AG09319 (cell line): ENCODE measurements at regions not wholly inside any gene's neighbourhood (a gene's known extent, or its start where the extent isn't known, plus 50 kb on each side); places are given as distances from the start of the nearest gene placed in this dataset.
A peak's percentile ranks its signal among the peaks of the same experiment; 100 is the strongest.
"Not testable (repeated sequence)": the region's sequence is repeated elsewhere in the genome, so short reads cannot be mapped to it uniquely, and the experiment has no call there.

Source experiments
- DNase-seq: peaks from one replicate; pipeline ENCODE4 v3.0.0-alpha.2; 2010; ENCODE audit warnings: low read depth; ENCODE audit errors: extremely low read depth
- TF ChIP-seq, protein P1 (sequence below): IDR thresholded peaks from 2 replicates; pipeline ENCODE4 v1.5.1; 2011; ENCODE audit warnings: low read depth, mild to moderate bottlenecking, inconsistent platforms, low read length, moderate library complexity

- TF ChIP-seq, protein P1, sequence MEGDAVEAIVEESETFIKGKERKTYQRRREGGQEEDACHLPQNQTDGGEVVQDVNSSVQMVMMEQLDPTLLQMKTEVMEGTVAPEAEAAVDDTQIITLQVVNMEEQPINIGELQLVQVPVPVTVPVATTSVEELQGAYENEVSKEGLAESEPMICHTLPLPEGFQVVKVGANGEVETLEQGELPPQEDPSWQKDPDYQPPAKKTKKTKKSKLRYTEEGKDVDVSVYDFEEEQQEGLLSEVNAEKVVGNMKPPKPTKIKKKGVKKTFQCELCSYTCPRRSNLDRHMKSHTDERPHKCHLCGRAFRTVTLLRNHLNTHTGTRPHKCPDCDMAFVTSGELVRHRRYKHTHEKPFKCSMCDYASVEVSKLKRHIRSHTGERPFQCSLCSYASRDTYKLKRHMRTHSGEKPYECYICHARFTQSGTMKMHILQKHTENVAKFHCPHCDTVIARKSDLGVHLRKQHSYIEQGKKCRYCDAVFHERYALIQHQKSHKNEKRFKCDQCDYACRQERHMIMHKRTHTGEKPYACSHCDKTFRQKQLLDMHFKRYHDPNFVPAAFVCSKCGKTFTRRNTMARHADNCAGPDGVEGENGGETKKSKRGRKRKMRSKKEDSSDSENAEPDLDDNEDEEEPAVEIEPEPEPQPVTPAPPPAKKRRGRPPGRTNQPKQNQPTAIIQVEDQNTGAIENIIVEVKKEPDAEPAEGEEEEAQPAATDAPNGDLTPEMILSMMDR, result no peak
- no peak for DNase-seq
These were observed 125.4 kb downstream of the TMX1 start for GRCh38 chr14:51365241-51365965.

DNA sequence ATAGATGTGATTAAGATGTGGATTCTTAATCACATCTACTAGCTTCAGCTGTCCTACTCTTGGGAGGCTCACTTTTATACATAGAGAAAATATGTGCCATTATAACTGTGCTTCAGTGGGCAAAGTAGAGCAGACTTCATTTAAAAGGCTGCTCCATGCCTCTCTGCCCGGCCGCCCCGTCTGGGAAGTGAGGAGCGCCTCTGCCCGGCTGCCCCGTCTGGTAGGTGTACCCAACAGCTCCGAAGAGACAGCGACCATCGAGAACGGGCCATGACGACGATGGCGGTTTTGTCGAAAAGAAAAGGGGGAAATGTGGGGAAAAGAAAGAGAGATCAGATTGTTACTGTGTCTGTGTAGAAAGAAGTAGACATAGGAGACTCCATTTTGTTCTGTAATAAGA lies 126.4 kb downstream of the TMX1 start:
- not testable (repeated sequence) for DNase-seq

DNA sequence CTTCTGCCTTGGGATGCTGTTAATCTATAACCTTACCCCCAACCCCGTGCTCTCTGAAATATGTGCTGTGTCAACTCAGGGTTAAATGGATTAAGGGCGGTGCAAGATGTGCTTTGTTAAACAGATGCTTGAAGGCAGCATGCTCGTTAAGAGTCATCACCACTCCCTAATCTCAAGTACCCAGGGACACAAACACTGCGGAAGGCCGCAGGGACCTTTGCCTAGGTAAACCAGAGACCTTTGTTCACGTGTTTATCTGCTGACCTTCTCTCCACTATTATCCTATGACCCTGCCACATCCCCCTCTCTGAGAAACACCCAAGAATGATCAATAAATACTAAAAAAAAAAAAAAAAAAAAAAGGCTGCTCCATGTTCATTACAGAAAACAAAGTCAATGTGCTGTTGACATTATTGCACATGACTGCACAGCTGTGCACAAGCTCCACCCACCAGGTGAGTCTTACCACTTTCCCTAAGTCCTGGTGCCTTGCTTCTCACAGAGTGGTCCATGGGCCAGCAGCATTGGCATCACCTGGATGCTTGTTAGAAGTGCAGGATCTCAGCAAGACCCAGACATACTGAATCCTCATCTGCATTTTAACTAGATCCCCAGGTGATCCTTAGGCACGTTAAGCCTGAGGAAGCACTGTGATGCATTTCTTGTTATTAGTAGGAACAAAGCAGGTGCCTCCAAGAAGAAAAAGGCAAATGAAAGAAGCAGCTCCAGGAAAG lies 127.0 kb downstream of the TMX1 start:
- not testable (repeated sequence) for DNase-seq

GRCh38 chr14:51367600-51367931 lies 127.5 kb downstream of the TMX1 start:
- peak; percentile 84 for DNase-seq
- TF ChIP-seq, protein P1, result no peak

DNA sequence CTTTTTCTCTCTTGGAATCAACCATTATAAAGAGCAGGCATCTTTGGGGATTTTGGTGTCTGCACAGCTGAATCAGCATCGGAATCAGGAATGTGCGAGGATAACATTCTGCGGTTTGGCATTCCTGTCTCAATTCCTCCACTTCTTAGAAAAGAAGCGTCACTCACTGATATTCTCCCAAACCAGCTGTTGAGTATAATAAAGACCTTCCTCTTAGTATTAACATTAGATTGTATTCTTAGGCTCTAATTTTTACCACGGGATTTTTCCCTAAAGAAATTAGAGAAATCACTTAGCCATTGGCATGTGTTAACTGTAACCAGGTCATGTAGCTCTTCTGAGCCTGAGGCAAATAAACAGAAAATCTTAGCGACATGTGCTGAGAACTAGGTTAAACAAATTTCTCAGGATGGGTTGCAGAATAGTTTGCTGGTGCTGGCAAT lies 128.7 kb downstream of the TMX1 start:
- TF ChIP-seq, protein P1, result no peak
- peak; percentile 87 for DNase-seq

- TF ChIP-seq, protein P1, result no peak
- DNase-seq, result no peak
These were observed 129.8 kb downstream of the TMX1 start for GRCh38 chr14:51369814-51370213.

DNA sequence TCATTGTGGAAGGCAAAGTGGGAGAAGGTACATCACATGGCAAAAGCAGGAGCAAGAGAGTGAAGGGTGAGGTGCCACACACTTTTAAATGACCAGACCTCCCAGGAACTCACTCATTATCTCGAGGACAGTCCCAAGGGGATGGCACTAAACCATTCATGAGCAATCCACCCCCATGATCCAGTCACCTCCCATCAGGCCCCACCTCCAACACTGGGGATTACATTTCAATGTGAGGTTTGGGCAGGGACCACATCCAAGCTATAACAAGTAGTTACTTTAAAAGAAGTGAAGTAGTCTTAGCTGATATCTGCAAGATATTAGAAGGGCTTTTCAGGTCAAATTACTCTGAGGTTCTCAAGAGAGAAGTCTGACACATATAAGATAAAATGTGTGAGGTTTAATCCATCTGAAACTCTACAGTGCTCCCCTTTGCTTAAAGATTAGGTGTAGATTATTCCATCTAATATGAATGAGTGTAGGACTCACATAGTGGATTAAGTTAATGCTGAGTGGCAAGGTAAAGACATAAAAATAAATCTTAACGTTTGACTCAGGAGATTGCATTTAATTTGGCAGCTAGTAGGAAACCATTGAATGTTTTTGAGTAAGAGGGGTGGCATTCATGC lies 130.8 kb downstream of the TMX1 start:
- no peak for DNase-seq
- TF ChIP-seq, protein P1, result no peak

DNA sequence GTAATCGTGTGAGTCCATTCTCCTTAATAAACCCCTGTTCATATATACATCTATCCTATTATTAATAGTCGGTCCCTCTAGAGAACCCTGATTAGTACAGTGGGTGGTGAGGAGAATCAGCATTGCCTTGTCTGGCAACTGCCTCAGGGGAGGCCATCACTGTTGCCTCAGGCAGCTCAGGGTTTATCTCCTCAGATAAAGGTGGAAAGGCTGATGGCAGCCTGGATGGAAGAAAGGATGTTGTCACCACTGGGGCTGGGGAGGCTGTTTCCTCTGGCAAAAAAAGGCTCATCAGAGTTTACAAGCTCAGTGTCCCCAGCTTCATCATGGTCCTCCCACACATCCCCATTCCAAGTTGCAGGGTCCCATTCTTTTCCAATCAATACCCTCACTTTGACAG lies 137.1 kb downstream of the TMX1 start:
- not testable (repeated sequence) for DNase-seq
